OCI-LY3 (cell line): ENCODE measurements at regions not wholly inside any gene's neighbourhood (a gene's known extent, or its start where the extent isn't known, plus 50 kb on each side); places are given as distances from the start of the nearest gene placed in this dataset.

Experiments used
- H2AFZ ChIP-seq: fragments of 200-600, 300-600 bp; shearing (Covaris generic); 2 replicates; pipeline ENCODE4 v1.6.0; 2014; ENCODE audit warnings: antibody characterized with exemption, low read depth, low read length
- H3K27ac ChIP-seq: fragments of 200-600, 300-600 bp; sonication (generic); 2 replicates; pipeline ENCODE4 v1.5.1; 2014; ENCODE audit warnings: mild to moderate bottlenecking, low read length, moderate library complexity, mixed read lengths
- H3K27me3 ChIP-seq: fragments of 200-600, 300-600 bp; sonication (generic); 2 replicates; pipeline ENCODE4 v1.6.1; 2014; ENCODE audit warnings: low read depth, low read length, mixed read lengths
- H3K36me3 ChIP-seq: fragments of 200-600, 300-600 bp; sonication (generic); replicated peaks from 2 replicates; pipeline ENCODE3; 2014; ENCODE audit warnings: low read depth, low read length, mixed read lengths
- H3K4me1 ChIP-seq: fragments of 300-600, 200-600 bp; sonication (generic); 2 replicates; pipeline ENCODE4 v1.6.1; 2014; ENCODE audit warnings: low read length, mixed read lengths
- H3K4me2 ChIP-seq: fragments of 200-600, 300-600 bp; sonication (generic); 2 replicates; pipeline ENCODE4 v1.6.1; 2014; ENCODE audit warnings: low read length, mixed read lengths
- H3K4me3 ChIP-seq: fragments of 300-600, 200-600 bp; sonication (generic); 2 replicates; pipeline ENCODE4 v1.5.1; 2014; ENCODE audit warnings: antibody characterized with exemption, mild to moderate bottlenecking, low read length, moderate library complexity
- H3K79me2 ChIP-seq: fragments of 300-600, 200-600 bp; shearing (Covaris generic); 2 replicates; pipeline ENCODE4 v1.6.1; 2014; ENCODE audit warnings: mild to moderate bottlenecking, low read length, mixed read lengths
- H3K9ac ChIP-seq: fragments of 300-600, 200-600 bp; shearing (Covaris generic); 2 replicates; pipeline ENCODE4 v1.6.0; 2014; ENCODE audit warnings: mild to moderate bottlenecking, low read length, moderate library complexity
- H3K9me3 ChIP-seq: fragments of 200-600, 300-600 bp; shearing (Covaris generic); 2 replicates; pipeline ENCODE4 v1.6.1; 2014; ENCODE audit warnings: low read length, mixed read lengths; ENCODE audit not compliant: insufficient read depth
- H4K20me1 ChIP-seq: fragments of 200-600, 300-600 bp; sonication (generic); 2 replicates; pipeline ENCODE4 v1.6.1; 2016; ENCODE audit warnings: low read length, mixed read lengths; ENCODE audit not compliant: insufficient read depth
- EZH2phosphoT487 ChIP-seq: fragments of 200-600 bp; shearing (Covaris generic); IDR thresholded peaks from 2 replicates; pipeline ENCODE4 v1.6.1; 2018; ENCODE audit warnings: antibody characterized with exemption, mixed run types, low read depth
- TF ChIP-seq, protein P1 (sequence below): fragments of 200-600, 300-600 bp; sonication (generic); IDR thresholded peaks from 2 replicates; pipeline ENCODE4 v1.5.1; 2014; ENCODE audit warnings: antibody characterized with exemption, low read length, low read depth

DNA sequence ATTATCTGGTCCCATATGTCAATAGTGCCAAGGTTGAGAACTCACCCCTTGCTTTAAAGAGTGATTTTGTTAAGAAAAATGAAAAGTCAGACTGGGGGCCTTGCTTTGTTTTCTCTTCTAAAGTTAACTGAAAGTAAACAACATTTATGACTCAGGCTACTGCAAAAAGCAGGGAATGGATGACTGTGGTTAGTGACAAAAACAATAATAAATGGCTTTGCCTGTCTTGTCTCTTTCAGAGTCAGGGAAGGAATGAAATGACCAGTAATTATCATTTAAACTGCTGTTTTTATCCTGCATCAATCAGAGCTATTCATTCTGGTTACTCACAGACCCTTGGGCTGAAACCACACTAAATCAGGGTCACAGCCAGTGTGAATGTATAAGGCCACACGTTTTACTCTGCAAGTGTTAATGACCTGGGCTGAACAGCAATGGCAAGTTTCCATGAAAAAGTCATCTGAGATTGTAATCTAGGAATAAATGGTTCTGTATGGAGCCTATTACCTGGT, 112.2 kb downstream of the ZNF608 start:
- H3K4me2 ChIP-seq, result peak overlapping the region; percentile 56

DNA sequence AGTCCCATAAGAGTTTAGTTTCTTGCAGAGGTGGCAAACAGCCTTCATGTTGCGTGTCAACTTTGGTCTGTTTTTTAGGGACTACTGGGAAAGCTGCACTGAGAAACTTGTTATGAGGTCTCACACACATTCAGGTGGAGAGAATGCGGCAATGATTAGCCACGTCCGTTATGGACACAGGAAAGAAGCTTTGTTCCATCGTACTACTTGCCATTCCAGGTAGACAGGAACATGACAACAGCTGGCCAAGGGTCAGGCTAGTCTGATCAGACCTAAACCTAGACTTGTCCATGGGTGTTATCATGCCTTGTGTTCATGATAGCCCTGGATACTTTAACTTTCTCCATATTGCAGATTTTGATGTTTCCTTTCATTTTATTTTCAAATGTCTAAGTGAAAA, 113.2 kb downstream of the ZNF608 start:
- TF ChIP-seq EZH2phosphoT487, result no peak
- TF ChIP-seq, protein P1, sequence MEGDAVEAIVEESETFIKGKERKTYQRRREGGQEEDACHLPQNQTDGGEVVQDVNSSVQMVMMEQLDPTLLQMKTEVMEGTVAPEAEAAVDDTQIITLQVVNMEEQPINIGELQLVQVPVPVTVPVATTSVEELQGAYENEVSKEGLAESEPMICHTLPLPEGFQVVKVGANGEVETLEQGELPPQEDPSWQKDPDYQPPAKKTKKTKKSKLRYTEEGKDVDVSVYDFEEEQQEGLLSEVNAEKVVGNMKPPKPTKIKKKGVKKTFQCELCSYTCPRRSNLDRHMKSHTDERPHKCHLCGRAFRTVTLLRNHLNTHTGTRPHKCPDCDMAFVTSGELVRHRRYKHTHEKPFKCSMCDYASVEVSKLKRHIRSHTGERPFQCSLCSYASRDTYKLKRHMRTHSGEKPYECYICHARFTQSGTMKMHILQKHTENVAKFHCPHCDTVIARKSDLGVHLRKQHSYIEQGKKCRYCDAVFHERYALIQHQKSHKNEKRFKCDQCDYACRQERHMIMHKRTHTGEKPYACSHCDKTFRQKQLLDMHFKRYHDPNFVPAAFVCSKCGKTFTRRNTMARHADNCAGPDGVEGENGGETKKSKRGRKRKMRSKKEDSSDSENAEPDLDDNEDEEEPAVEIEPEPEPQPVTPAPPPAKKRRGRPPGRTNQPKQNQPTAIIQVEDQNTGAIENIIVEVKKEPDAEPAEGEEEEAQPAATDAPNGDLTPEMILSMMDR, result no peak
- H4K20me1 ChIP-seq, result no peaks in the 10 kb centered on the region
- no peaks in the 10 kb centered on the region for H3K9me3 ChIP-seq

More for the DNA sequence above, 112.2 kb downstream of the ZNF608 start:
- no peaks in the 10 kb centered on the region for H3K79me2 ChIP-seq
- H4K20me1 ChIP-seq, result no peaks in the 10 kb centered on the region
- TF ChIP-seq, protein P1, result no peak
- no peak for TF ChIP-seq EZH2phosphoT487
- no peaks in the 10 kb centered on the region for H3K36me3 ChIP-seq
- no peak overlapping the region for H3K9ac ChIP-seq
- peaks cover 38% of the 10 kb centered on the region for H3K4me1 ChIP-seq
- no peak overlapping the region for H2AFZ ChIP-seq
- H3K27ac ChIP-seq, result no peak overlapping the region
- no peaks in the 10 kb centered on the region for H3K27me3 ChIP-seq
- H3K4me3 ChIP-seq, result no peak overlapping the region
- no peaks in the 10 kb centered on the region for H3K9me3 ChIP-seq

DNA sequence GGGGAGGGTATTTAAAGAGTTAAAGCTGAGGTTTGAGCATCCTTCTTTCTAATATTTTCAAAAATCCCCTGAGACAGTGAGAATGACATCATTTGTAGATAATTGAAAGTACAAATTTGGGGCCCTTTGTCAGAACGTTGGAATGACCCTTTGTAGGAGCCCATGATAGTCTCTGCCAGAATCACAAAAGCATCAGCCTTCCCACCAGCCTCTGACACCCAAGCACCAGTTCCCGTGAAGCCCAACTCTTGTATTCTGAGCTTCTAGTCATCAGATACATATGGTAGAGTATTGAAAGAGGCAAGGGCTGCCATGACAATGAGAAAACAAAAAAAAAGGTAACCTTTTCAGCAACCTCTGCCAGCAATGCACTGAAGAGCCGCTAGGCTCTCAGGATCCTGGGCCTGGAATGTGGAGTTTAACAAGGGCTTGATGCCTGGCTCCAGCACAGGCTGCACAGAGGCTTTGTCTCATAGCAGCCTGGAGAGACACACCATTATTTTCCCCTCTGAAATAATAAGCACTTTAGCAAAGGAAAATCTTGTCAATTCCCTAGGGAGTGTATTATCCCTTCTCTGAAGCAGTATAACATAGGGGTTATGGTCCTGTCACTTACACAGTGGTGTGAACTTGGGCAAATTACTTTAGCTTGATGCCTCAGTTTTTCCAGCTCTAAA, 114.4 kb downstream of the ZNF608 start:
- H4K20me1 ChIP-seq, result no peaks in the 10 kb centered on the region
- no peak overlapping the region for H3K4me2 ChIP-seq
- no peaks in the 10 kb centered on the region for H3K27me3 ChIP-seq
- no peak overlapping the region for H2AFZ ChIP-seq
- H3K36me3 ChIP-seq, result no peaks in the 10 kb centered on the region
- no peaks in the 10 kb centered on the region for H3K9me3 ChIP-seq
- peaks cover 38% of the 10 kb centered on the region for H3K4me1 ChIP-seq
- no peaks in the 10 kb centered on the region for H3K79me2 ChIP-seq
- TF ChIP-seq, protein P1, result no peak
- TF ChIP-seq EZH2phosphoT487, result no peak
- H3K4me3 ChIP-seq, result no peak overlapping the region
- H3K27ac ChIP-seq, result no peak overlapping the region
- H3K9ac ChIP-seq, result no peak overlapping the region

More for the DNA sequence above, 113.2 kb downstream of the ZNF608 start:
- Histone ChIP-seq H3K27me3 (no peaks in the 10 kb centered on the region), H3K79me2 (no peaks in the 10 kb centered on the region), H3K4me2 (no peak overlapping the region), H2AFZ (no peak overlapping the region), H3K9ac (no peak overlapping the region), H3K36me3 (no peaks in the 10 kb centered on the region), H3K4me3 (no peak overlapping the region), H3K4me1 (peaks cover 38% of the 10 kb centered on the region), H3K27ac (no peak overlapping the region)

DNA sequence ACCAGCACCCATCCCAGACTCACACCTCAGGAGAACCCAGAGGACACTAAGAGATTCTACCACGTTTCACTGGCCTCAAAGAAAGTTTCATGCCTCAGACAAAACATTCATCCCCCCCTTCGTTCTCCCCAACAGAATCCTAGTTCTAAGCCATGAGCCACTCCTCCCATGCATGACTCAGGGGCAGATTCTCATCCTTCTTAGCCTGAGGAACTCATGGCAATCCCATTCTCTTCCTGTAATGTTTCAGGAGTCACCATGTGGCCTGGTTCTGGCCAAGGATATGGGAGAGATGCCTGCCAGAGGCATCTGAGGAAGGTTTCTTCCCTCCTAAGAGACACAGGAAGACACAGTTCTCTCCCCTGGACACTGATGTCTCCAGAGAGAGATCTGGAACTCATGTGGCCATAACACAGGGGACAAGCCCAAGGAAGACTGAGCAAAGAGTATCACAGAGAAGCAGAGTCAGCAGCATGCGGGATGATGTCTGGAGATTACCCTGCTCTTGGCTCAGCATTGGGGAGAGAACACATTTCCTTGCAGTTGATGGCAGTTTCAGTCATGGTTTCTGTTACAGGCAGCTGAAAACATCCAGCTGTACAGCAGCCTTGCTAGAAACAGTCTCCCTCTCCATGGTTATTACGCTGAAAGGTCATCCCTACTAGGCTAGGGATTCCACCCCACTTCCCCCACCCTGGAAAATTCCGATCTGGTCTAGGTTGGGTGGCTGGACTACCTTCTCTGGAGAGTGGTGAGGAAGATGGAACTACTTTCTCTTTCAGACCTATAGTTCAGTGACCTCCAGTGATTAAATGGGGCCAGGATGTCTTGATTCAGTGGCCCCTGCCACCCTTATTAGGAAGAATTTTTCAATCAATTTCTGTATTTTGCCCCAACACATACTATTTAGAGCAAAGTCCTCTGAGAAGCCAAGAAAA, 115.4 kb downstream of the ZNF608 start:
- Histone ChIP-seq H3K9me3 (no peaks in the 10 kb centered on the region), H3K4me2 (peak overlapping the region; percentile 52), H3K79me2 (no peaks in the 10 kb centered on the region), H3K27ac (no peak overlapping the region), H3K27me3 (no peaks in the 10 kb centered on the region), H3K4me3 (peak overlapping the region; percentile 27; the same call in 1 of the 2 replicates), H3K36me3 (no peaks in the 10 kb centered on the region), H3K4me1 (peaks cover 38% of the 10 kb centered on the region), H4K20me1 (no peaks in the 10 kb centered on the region), H2AFZ (peak overlapping the region; percentile 4; the same call in 1 of the 2 replicates), H3K9ac (no peak overlapping the region)
- no peak for TF ChIP-seq EZH2phosphoT487
- TF ChIP-seq, protein P1, result no peak
